DOHH2 (cell line): ENCODE measurements at regions not wholly inside any gene's neighbourhood (a gene's known extent, or its start where the extent isn't known, plus 50 kb on each side); places are given as distances from the start of the nearest gene placed in this dataset.

Experiments
- CTCF ChIP-seq: fragments of 200-600 bp; sonication (generic); IDR thresholded peaks from one replicate; pipeline ENCODE4 v1.5.1; 2014; ENCODE audit warnings: antibody characterized with exemption, mild to moderate bottlenecking, low read depth, low read length; ENCODE audit not compliant: poor library complexity, severe bottlenecking
- EZH2phosphoT487 ChIP-seq: fragments of 200-600 bp; sonication (generic); IDR thresholded peaks from 2 replicates; pipeline ENCODE4 v1.6.1; 2017; ENCODE audit warnings: borderline replicate concordance, mild to moderate bottlenecking, antibody characterized with exemption, low read length, moderate library complexity, mixed read lengths

GRCh38 chr6:67544851-67545452, 1090.1 kb upstream of the ADGRB3 start:
- TF ChIP-seq CTCF, result no peak
- TF ChIP-seq EZH2phosphoT487, result no peak
